ENCODE measurements at regions not wholly inside any gene's neighbourhood (a gene's known extent, or its start where the extent isn't known, plus 50 kb on each side); places are given as distances from the start of the nearest gene placed in this dataset.

GRCh38 chr18:60279391-60279790, 93.2 kb downstream of the MC4R start:
- Histone ChIP-seq H3K27me3 (ENCODE audit: control insufficient read depth in 3 of 3, insufficient read depth in 3 of 3, low read length in 2 of 3) (no peaks in the 10 kb centered on the region), H3K4me1 (ENCODE audit: control insufficient read depth in 5 of 5, insufficient read depth in 5 of 5, low read length in 5 of 5) (no peaks in the 10 kb centered on the region), H3K27ac (ENCODE audit: low read depth in 1 of 2, low read length in 1 of 2) (no peak overlapping the region), H3K36me3 (ENCODE audit: control insufficient read depth in 4 of 4, insufficient read depth in 4 of 4, low read length in 4 of 4) (no peaks in the 10 kb centered on the region), H3K4me3 (no peak overlapping the region), H3K9ac (ENCODE audit: insufficient read depth in 1 of 2, low read length in 2 of 2) (no peak overlapping the region), H3K9me3 (ENCODE audit: control insufficient read depth in 4 of 4, insufficient read depth in 3 of 4, low read length in 3 of 4) (no peaks in the 10 kb centered on the region)
- no peak for ATAC-seq (ENCODE audit: insufficient read depth, low FRiP score)
- no peak for DNase-seq
- WGBS, 2 donors: 80 to 86% methylated on average over 1 of the region's 1 CpG
- no peak for TF ChIP-seq CTCF (IDR thresholded peaks at IDR 0.05; ENCODE audit: control extremely low read depth, extremely low read depth)

- Histone ChIP-seq H3K36me3 (ENCODE audit: control insufficient read depth in 4 of 4, insufficient read depth in 4 of 4, low read length in 4 of 4) (no peaks in the 10 kb centered on the region), H3K9me3 (ENCODE audit: control insufficient read depth in 4 of 4, insufficient read depth in 3 of 4, low read length in 3 of 4) (no peaks in the 10 kb centered on the region), H3K9ac (ENCODE audit: insufficient read depth in 1 of 2, low read length in 2 of 2) (no peak overlapping the region), H3K4me3 (no peak overlapping the region), H3K27ac (ENCODE audit: low read depth in 1 of 2, low read length in 1 of 2) (no peak overlapping the region), H3K27me3 (ENCODE audit: control insufficient read depth in 3 of 3, insufficient read depth in 3 of 3, low read length in 2 of 3) (no peaks in the 10 kb centered on the region), H3K4me1 (ENCODE audit: control insufficient read depth in 5 of 5, insufficient read depth in 5 of 5, low read length in 5 of 5) (no peaks in the 10 kb centered on the region)
- ATAC-seq (ENCODE audit: insufficient read depth, low FRiP score) (no peak), DNase-seq (no peak)
- TF ChIP-seq CTCF (IDR thresholded peaks at IDR 0.05; ENCODE audit: control extremely low read depth, extremely low read depth): no peak
- 69 to 75% methylated on average over 4 of the region's 4 CpGs for WGBS, 2 donors
Measured at GRCh38 chr18:60277855-60278480, 94.6 kb downstream of the MC4R start.

GRCh38 chr18:60267391-60268058, 105.0 kb downstream of the MC4R start:
- peaks cover 0 to 2% (median 0%) of the 10 kb centered on the region in 4 donors for H3K9me3 ChIP-seq (ENCODE audit: control insufficient read depth in 4 of 4, insufficient read depth in 3 of 4, low read length in 3 of 4)
- no peak overlapping the region for H3K9ac ChIP-seq (ENCODE audit: insufficient read depth in 1 of 2, low read length in 2 of 2)
- ATAC-seq (ENCODE audit: insufficient read depth, low FRiP score) (no peak), DNase-seq (no peak)
- WGBS, 2 donors: 84 to 86% methylated on average over 4 of the region's 4 CpGs
- peaks cover 0 to 1% (median 0%) of the 10 kb centered on the region in 5 donors for H3K4me1 ChIP-seq (ENCODE audit: control insufficient read depth in 5 of 5, insufficient read depth in 5 of 5, low read length in 5 of 5)
- no peaks in the 10 kb centered on the region for H3K36me3 ChIP-seq (ENCODE audit: control insufficient read depth in 4 of 4, insufficient read depth in 4 of 4, low read length in 4 of 4)
- no peak overlapping the region for H3K27ac ChIP-seq (ENCODE audit: low read depth in 1 of 2, low read length in 1 of 2)
- no peak for TF ChIP-seq CTCF (IDR thresholded peaks at IDR 0.05; ENCODE audit: control extremely low read depth, extremely low read depth)
- H3K4me3 ChIP-seq: no peak overlapping the region
- H3K27me3 ChIP-seq (ENCODE audit: control insufficient read depth in 3 of 3, insufficient read depth in 3 of 3, low read length in 2 of 3): no peaks in the 10 kb centered on the region
